GM21619 (cell line): ENCODE measurements at regions not wholly inside any gene's neighbourhood (a gene's known extent, or its start where the extent isn't known, plus 50 kb on each side); places are given as distances from the start of the nearest gene placed in this dataset.

Source experiments
- ATAC-seq: cut with Tn5 transposase; IDR thresholded peaks from one replicate; pipeline ENCODE4 v1.9.1; 2021; ENCODE audit not compliant: unreplicated experiment

DNA sequence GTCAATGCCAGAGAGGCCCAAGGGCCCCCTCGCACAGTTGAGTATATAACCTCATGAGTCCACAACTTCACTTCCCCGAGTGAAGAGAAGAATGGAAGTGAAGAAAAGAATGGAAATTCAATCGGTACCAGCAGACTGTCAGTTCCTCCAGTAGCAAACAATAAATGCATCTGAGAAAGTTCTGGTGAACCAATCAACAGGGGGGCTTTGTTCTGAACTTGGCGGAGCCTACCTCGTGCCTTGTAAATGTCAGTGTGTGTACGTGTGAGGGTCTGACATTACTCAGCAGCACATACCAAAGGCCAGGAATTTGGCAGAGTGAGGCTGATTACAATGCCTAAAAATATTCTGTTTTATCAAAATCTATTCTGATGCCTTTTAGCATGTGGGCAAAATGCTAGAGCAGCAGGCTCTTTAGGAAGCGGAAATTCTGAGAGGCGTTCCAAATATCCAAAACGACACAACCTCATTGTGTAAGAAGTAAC lies 238.5 kb downstream of the LTN1 start:
- no peak for ATAC-seq

- no peak for ATAC-seq
Measured at GRCh38 chr21:28752131-28752530, 240.5 kb downstream of the LTN1 start.

GRCh38 chr21:28751176-28751575 lies 241.5 kb downstream of the LTN1 start:
- no peak for ATAC-seq

DNA sequence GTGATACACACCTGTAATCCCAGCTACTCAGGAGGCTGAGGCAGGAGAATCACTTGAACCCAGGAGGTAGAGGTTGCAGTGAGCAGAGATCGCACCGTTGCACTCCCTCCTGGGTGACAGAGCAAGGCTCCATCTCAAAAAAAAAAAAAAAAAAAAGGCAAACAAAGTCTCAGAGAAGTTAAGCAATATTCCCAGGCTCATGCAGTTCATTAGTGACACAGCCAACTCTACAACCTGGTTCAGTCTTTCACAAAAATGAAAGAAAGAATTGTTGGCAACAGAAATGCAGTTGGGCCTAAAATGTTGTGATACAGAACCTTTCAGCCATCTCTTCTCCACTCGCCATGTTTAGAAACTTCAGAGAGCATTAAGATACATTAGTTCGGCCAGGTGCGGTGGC lies 242.1 kb downstream of the LTN1 start:
- ATAC-seq: no peak

DNA sequence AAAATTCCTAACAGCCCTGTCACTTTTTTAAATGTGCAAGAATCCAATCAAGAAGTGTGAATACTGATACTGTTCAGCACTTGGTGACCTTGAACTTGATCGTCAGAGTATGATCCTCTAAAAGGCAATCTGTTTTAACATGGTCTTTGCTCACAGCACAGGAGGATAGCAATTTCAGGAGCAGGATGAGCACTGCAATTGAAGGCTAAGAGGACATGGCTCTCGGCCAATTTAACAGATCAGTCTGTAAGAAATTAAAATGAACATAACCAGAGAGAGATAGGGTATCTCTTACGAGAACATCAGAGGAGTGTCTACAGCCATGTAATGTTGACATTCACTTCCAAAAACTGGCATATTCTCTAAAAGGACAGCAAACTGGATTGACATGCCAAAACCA lies 243.1 kb downstream of the LTN1 start:
- ATAC-seq: no peak

DNA sequence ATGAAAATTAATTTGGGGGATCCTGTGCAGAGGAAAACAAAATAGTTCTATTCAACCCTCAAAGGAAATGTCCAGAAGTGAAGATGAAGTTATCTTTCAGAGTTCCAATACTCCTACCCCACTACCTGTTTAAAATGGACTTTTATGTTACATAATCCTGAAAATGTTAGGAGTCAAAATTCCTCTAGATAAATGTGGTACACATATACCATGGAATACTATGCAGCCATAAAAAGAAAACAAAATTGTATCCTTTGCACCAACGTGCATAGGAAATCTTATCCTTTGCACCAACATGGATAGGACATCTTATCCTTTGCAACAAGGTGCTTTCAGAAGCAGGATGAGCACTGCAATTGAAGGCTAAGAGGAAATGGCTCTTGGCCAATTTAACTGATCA lies 245.2 kb downstream of the LTN1 start:
- ATAC-seq: no peak

DNA sequence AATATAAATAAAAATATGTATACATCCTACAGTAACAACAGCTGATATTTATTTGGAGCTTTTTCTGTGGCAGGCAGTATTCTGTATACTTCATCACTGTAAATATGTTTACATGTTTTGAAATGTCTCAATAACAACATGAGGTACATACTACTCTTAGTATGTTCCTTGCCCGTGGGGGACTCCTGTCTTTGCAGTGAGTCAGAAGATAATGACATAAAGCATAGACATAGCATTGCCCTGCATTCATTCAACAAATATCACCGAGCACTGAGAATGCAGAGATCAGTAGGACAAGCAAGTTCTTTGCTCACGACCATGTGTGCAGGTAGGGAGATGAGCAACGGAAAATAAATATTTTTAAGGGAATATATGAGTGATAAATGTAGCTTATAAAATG lies 246.5 kb downstream of the LTN1 start:
- ATAC-seq: no peak

DNA sequence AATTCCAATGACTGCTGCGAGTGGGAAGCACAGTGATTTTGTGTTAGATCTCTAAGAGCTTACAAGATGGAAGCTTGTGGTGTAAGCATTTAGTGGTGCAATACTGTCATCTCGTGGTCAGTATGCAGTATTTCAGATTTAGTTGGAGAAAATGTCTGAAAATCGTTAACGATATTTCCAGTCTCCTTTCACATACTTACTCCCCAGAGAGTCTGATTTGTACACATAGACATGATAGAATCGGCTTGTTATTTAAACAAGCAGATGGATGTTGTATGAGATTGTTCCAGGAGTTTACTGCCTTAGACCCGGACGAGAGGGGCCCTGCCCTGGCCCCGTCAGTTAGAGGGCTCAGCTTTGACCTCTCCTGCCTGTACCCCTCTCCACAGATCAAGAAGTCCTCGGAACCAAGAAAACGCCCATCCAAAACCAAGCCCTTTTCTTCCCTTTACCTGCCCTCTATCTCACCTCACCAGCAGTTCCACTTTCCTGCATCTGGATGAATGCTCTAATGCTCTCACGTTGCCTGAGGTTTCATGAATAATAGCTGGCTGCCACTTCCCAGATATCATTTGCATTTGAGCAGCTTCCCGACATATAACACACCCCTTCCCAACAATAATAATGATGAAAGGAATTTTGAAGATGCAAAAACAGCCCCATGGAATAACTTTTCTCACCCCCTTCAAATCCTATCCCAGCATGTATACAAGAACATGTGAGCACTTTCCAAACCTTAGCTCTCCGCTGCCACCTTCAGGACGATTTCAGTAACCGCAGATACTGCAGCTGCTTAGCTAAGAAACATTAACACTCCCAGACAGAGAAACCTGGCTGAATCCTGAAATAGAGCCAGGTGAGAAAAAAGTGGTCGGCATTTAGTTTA lies 247.3 kb downstream of the LTN1 start:
- peak; percentile 81 for ATAC-seq

DNA sequence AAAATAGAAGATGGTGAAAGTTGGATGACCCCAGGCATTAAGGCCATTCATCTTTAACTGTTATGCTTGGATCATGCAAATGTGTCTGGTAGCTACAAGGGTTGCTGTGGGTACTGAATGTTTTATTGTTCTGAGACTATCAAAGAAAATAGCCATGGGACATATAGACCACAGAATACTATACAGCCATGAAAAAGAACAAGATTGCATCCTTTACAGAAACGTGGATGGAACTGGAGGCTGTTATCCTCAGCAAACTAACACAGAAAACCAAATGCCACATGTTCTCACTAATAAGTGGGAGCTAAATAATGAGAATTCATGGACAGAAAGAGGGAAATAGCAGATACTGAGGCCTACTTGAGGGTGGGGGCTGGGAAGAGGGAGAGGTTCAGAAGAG lies 249.0 kb downstream of the LTN1 start:
- ATAC-seq: no peak

DNA sequence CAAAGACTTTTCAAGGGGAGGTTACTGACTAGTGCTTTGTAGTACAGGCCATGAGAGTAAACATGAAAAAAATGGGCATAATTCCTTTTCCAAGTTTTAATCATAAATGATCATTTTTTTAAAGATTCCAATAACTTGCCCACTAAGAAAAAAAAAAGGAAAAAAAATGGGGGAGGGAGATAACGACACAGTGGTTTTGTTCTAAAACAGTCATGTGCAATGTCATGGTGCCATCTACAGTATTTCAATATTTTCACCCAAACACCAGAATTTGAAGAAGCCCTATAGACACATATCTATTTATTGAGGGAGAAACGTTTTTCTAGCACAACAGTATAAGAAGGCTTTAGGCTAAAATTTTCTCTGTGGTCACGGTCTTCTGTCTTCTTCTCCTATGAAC lies 250.2 kb downstream of the LTN1 start:
- no peak for ATAC-seq

DNA sequence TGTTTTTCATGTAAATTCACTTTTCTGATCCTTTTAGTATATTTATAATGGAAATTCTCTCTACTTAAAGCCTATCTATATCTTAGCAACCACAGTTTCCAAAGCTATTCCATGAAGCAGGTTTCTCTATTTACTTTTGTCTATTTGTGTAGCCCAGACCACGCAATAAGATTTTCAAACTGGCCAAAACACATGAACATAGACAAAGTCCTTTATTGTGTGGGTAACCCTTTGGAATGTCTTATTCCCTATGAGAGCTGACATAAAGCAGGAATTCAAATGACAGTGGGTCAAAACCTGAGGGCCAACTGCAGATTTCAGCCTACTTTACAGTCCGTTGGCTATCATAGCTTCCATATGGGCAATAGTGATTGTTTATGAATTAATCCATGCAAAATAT lies 252.6 kb downstream of the LTN1 start:
- ATAC-seq: no peak

DNA sequence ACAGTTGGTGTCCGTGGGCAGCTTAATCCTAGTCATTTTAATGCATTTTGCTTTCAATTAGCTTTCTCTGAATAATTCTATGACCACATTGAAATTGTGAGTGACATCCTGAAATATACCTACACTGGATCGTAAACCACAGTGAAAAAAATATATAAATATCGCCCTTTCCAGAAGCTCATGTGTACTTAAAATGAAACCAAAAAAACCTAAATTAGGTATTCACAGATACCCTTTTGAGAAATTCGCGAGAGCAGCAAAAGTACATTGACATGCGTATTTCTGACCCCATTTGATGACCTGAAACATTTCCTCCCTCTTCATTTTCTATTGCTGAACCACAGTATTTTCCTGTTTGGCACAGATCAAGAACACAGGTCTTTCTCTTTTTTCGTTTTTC lies 253.8 kb downstream of the LTN1 start:
- peak; percentile 66 for ATAC-seq

- ATAC-seq: no peak
Measured at GRCh38 chr21:28738420-28738704, 254.3 kb downstream of the LTN1 start.

GRCh38 chr21:28737674-28738419 lies 254.8 kb downstream of the LTN1 start:
- ATAC-seq: no peak

GRCh38 chr21:28734522-28735175 lies 258.0 kb downstream of the LTN1 start:
- ATAC-seq: no peak

GRCh38 chr21:28731700-28732321 lies 260.9 kb downstream of the LTN1 start:
- no peak for ATAC-seq

GRCh38 chr21:28729887-28730286 lies 262.8 kb downstream of the LTN1 start:
- no peak for ATAC-seq

DNA sequence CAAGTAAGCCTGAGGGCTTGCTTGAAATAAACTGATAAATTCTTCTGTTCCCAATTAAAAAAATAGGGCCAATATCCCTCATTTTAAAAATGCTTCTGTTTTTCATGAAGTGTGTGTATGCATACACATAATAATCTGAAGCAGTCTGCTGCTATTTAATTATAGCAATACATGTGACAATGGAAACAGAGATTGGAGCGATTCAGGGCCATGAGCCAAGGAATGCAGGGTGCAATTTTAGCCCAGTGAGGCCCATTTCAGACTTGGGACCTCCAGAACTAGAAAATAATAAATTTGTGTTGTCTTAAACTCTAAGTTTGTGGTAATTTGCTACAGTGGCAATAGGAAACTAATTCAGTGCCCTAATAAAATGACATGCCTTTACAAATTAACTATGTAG lies 264.9 kb downstream of the LTN1 start:
- no peak for ATAC-seq

DNA sequence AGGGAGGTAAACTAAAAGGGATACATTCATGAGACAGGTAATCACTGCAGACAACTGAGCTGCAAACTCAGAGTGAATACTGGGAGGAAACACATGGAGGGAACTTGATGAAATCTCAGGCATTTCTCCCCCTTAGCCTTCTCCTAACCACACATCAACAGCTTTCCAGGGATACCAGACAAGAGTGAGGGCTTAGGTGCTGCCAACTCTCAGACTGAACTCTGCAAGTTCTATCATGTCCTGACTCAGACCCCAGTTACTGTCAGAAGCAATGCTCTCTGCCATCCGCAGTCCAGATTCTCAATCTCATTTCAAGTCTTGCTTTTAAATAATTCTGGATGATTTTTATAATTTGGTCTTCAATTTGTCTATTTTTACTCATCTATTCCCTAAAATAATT lies 267.3 kb downstream of the LTN1 start:
- ATAC-seq: no peak

DNA sequence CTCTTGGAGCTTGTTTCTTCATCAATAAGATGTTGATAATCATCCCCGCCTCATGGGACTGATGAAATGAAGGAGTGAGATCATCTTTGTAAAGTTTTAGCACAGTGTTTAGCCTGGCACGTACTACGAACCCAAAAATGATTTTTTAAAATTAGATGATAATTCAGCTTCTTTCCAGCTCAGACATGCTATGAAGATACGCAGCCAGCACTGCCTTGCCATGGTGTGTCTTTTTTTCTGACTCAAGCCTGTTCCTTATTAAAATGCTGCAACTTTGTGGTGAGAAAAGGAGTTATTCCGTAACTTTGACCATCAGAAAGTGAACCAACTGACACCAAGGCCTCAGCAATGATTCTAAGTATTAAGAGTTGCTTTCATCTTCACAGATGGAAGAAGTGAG lies 269.0 kb downstream of the LTN1 start:
- no peak for ATAC-seq

GRCh38 chr21:28719723-28720122 lies 273.0 kb downstream of the LTN1 start:
- no peak for ATAC-seq
